Loucy (cell line): ENCODE measurements at regions not wholly inside any gene's neighbourhood (a gene's known extent, or its start where the extent isn't known, plus 50 kb on each side); places are given as distances from the start of the nearest gene placed in this dataset.

ENCODE experiments used
- H2AFZ ChIP-seq: fragments of 200-600 bp; sonication (generic); 2 replicates; pipeline ENCODE4 v1.6.0; 2016; ENCODE audit warnings: antibody characterized with exemption, mild to moderate bottlenecking, low read length, moderate library complexity
- H3F3A ChIP-seq: fragments of 200-600 bp; 2 replicates; pipeline ENCODE4 v1.6.0; 2016; ENCODE audit warnings: antibody characterized with exemption, low read depth, mild to moderate bottlenecking
- H3K27me3 ChIP-seq: fragments of 200-600 bp; sonication (generic); 2 replicates; pipeline ENCODE4 v1.6.1; 2014; ENCODE audit warnings: low read length, mild to moderate bottlenecking; ENCODE audit not compliant: insufficient read depth, poor library complexity, severe bottlenecking
- H3K36me3 ChIP-seq: fragments of 200-600 bp; sonication (generic); 2 replicates; pipeline ENCODE4 v1.6.1; 2016; ENCODE audit warnings: low read length; ENCODE audit not compliant: insufficient read depth
- H3K4me1 ChIP-seq: fragments of 200-600 bp; sonication (generic); 2 replicates; pipeline ENCODE4 v1.5.1; 2014; ENCODE audit warnings: low read length, mild to moderate bottlenecking; ENCODE audit not compliant: insufficient read depth, poor library complexity, severe bottlenecking
- H3K4me2 ChIP-seq: fragments of 200-600 bp; sonication (generic); 2 replicates; pipeline ENCODE4 v1.6.0; 2014; ENCODE audit warnings: antibody characterized with exemption, low read length, low read depth, mild to moderate bottlenecking; ENCODE audit not compliant: poor library complexity, severe bottlenecking
- H3K4me3 ChIP-seq: fragments of 200-600 bp; sonication (generic); 2 replicates; pipeline ENCODE4 v1.5.1; 2014; ENCODE audit warnings: low read length, mild to moderate bottlenecking, mixed read lengths; ENCODE audit not compliant: poor library complexity, severe bottlenecking
- H3K79me2 ChIP-seq: fragments of 200-600 bp; sonication (generic); 2 replicates; pipeline ENCODE4 v1.6.1; 2014; ENCODE audit warnings: low read length; ENCODE audit not compliant: insufficient read depth
- H3K9ac ChIP-seq: fragments of 200-600 bp; sonication (generic); 2 replicates; pipeline ENCODE4 v1.6.0; 2014; ENCODE audit warnings: mild to moderate bottlenecking, low read depth, low read length, moderate library complexity; ENCODE audit not compliant: poor library complexity, severe bottlenecking
- H3K9me2 ChIP-seq: fragments of 200-600 bp; sonication (generic); replicated peaks from 2 replicates; pipeline ENCODE4 v1.6.1; 2016; ENCODE audit warnings: low read depth, low read length, mixed read lengths
- H3K9me3 ChIP-seq: fragments of 200-600 bp; sonication (generic); 2 replicates; pipeline ENCODE4 v1.6.1; 2014; ENCODE audit warnings: mild to moderate bottlenecking, antibody characterized with exemption, low read length, low read depth; ENCODE audit not compliant: insufficient read depth
- H4K20me1 ChIP-seq: fragments of 200-600 bp; sonication (generic); 2 replicates; pipeline ENCODE4 v1.6.0; 2014; ENCODE audit warnings: antibody characterized with exemption, low read length, mild to moderate bottlenecking; ENCODE audit not compliant: insufficient read depth, poor library complexity, severe bottlenecking
- EZH2phosphoT487 ChIP-seq: fragments of 200-600 bp; IDR thresholded peaks from 2 replicates; pipeline ENCODE4 v1.6.1; 2018; ENCODE audit warnings: antibody characterized with exemption, mild to moderate bottlenecking, moderate library complexity, borderline replicate concordance
- TF ChIP-seq, protein P1 (sequence below): fragments of 200-600 bp; sonication (generic); conservative IDR thresholded peaks from 2 replicates; pipeline ENCODE4 v1.5.1; 2014; ENCODE audit warnings: mild to moderate bottlenecking, antibody characterized with exemption, low read length

DNA sequence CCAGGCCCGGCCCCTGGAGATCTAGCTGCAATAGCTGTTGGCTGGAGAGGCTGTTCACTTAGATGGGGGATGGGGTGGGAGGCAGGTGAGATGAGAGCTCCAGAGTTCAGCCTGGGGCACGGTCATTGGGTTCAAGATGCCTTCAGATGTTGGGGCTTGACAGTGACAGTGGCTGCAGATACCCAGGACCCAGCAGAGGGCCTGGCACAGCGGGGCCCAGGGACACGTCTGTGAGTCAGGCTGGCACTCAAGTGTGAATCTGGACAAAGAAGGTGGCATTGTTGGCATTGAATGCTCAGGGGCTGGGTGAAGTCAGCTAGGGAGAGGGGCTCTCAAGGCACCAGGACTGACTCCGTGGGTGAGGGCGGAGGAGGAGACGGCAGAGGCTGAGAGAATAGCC lies 328.1 kb downstream of the SEC14L1 start:
- H3K4me2 ChIP-seq = no peak overlapping the region
- peaks cover 46% of the 10 kb centered on the region for H3K4me1 ChIP-seq

DNA sequence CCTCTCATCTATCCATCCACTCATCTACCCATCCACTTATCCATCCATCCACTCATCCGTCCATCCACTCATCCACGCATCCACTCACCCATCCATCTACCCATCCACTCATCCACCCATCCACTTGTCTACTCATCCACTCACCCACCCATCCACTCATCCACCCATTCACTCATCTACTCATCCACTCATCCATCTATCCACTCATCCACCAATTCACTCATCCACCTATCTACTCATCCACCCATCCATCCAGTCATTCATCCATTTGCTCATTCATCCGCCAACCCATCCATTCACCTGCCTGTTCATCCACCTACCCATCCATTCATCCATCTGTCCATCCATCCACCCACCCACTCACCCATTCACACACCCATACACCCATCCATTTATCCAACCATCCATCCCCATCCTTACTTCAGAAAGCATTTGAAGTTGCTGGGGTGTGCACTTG lies 329.6 kb downstream of the SEC14L1 start:
- H3F3A ChIP-seq = peaks cover 2% of the 10 kb centered on the region
- TF ChIP-seq EZH2phosphoT487 = no peak
- TF ChIP-seq, protein P1, sequence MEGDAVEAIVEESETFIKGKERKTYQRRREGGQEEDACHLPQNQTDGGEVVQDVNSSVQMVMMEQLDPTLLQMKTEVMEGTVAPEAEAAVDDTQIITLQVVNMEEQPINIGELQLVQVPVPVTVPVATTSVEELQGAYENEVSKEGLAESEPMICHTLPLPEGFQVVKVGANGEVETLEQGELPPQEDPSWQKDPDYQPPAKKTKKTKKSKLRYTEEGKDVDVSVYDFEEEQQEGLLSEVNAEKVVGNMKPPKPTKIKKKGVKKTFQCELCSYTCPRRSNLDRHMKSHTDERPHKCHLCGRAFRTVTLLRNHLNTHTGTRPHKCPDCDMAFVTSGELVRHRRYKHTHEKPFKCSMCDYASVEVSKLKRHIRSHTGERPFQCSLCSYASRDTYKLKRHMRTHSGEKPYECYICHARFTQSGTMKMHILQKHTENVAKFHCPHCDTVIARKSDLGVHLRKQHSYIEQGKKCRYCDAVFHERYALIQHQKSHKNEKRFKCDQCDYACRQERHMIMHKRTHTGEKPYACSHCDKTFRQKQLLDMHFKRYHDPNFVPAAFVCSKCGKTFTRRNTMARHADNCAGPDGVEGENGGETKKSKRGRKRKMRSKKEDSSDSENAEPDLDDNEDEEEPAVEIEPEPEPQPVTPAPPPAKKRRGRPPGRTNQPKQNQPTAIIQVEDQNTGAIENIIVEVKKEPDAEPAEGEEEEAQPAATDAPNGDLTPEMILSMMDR = no peak
- H3K4me3 ChIP-seq = no peak overlapping the region
- no peak overlapping the region for H3K4me2 ChIP-seq
- H3K9ac ChIP-seq = no peak overlapping the region
- peaks cover 95% of the 10 kb centered on the region for H4K20me1 ChIP-seq
- peaks cover 51% of the 10 kb centered on the region for H3K4me1 ChIP-seq
- peaks cover 98% of the 10 kb centered on the region for H3K79me2 ChIP-seq
- H3K9me2 ChIP-seq = no peaks in the 10 kb centered on the region
- H2AFZ ChIP-seq = no peak overlapping the region
- H3K36me3 ChIP-seq = peaks cover 60% of the 10 kb centered on the region; the same call in 1 of the 2 replicates
- no peaks in the 10 kb centered on the region for H3K9me3 ChIP-seq
- no peaks in the 10 kb centered on the region for H3K27me3 ChIP-seq

More for the DNA sequence above, 328.1 kb downstream of the SEC14L1 start:
- no peak for TF ChIP-seq EZH2phosphoT487
- TF ChIP-seq, protein P1 = no peak
- Histone ChIP-seq H3K9ac (no peak overlapping the region), H3K9me2 (no peaks in the 10 kb centered on the region), H3F3A (peaks cover 8% of the 10 kb centered on the region), H3K27me3 (no peaks in the 10 kb centered on the region), H2AFZ (no peak overlapping the region), H4K20me1 (peaks cover 93% of the 10 kb centered on the region), H3K4me3 (no peak overlapping the region), H3K9me3 (no peaks in the 10 kb centered on the region), H3K79me2 (peaks cover 98% of the 10 kb centered on the region), H3K36me3 (peaks cover 60% of the 10 kb centered on the region; the same call in 1 of the 2 replicates)

DNA sequence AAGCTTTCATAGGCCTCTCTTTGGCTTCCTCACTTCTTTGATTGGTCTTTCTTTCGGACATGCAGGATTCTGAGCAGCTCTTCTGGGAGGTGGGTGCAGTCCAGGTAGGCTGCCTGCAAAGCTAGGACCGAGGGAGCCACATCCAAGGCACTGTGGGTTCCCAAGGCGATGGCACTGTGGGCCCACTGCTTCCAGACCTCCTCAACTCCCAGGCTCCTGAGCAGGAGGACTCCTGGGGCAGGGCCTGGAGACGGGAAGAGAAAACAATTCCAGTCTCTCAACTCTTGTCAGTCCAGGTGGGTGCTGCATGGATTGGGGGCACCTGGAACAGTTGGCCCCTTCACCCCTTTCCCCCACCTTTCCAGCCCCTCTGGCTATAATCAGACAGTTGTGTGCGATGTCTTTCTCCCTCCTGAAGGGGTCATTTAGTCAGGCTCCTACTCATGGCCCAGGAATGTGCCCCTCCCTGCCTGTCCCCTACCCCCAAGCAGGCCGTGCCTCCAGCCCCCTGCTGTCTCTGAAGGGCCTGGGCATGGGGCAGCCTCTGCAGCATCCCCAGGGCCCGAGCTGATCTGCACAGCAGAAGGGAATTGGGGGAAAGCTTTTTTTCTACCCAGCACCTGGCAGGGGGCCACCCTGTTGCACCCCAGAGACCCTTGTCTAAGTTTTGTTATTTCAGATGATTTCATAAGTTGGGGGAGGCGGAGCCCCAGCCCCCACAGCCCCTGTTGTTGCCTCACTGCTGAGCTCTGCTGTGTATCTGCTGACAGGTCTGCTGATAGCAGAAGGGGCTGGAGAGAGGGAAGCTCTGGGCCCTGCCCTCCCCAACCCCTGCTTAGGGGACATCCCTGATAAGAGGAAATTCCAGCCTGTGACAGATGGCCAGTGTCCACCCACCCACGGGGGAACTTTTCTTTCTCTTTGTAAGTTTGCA lies 330.3 kb downstream of the SEC14L1 start:
- Histone ChIP-seq H3K4me2 (no peak overlapping the region), H3K27me3 (no peaks in the 10 kb centered on the region), H2AFZ (no peak overlapping the region), H3K79me2 (peaks cover 100% of the 10 kb centered on the region), H3K9me3 (no peaks in the 10 kb centered on the region), H3F3A (no peaks in the 10 kb centered on the region), H4K20me1 (peaks cover 95% of the 10 kb centered on the region), H3K9ac (no peak overlapping the region), H3K4me3 (no peak overlapping the region), H3K9me2 (no peaks in the 10 kb centered on the region), H3K36me3 (peaks cover 65% of the 10 kb centered on the region; the same call in 1 of the 2 replicates), H3K4me1 (peaks cover 49% of the 10 kb centered on the region)
- no peak for TF ChIP-seq EZH2phosphoT487
- TF ChIP-seq, protein P1 = no peak
